H1 (cell line): ENCODE measurements at regions not wholly inside any gene's neighbourhood (a gene's known extent, or its start where the extent isn't known, plus 50 kb on each side); places are given as distances from the start of the nearest gene placed in this dataset.
"Not testable (repeated sequence)": the region's sequence is repeated elsewhere in the genome, so short reads cannot be mapped to it uniquely, and the experiment has no call there.

Experiments
- CTCF ChIA-PET: fragments of 300-600 bp; sonication (Branson Sonifier 250); formaldehyde crosslinking; loops from one replicate; lab custom pipeline; 2021; ENCODE audit not compliant: partially characterized antibody; lab: Charles Lee
- POLR2A ChIA-PET: fragments of 300-600 bp; sonication (Branson Sonifier 250); formaldehyde crosslinking; loops from one replicate; lab custom pipeline; 2021; ENCODE audit warnings: inconsistent platforms; ENCODE audit not compliant: partially characterized antibody; lab: Charles Lee
- DNase-seq, 2 experiments: peaks; one replicate each; pipeline versions ENCODE4 v3.0.0 to v3.0.0-alpha.2; 2010 to 2022; ENCODE audit warnings: low spot score in 2 of 2, low read depth in 1 of 2, mixed read lengths in 1 of 2
- FAIRE-seq: peaks from 2 replicates; lab custom pipeline; 2011; peaks lifted over from hg19 to GRCh38; lab: Jason Lieb, UNC
- H2AFZ ChIP-seq: 2 replicates; pipeline ENCODE4 v1.8.1; 2012; ENCODE audit warnings: low read length, inconsistent platforms
- H2AK5ac ChIP-seq: 2 replicates; pipeline ENCODE4 v1.6.1; 2013; ENCODE audit warnings: low read depth, low read length
- H2BK120ac ChIP-seq: replicated peaks from 2 replicates; pipeline ENCODE3; 2013; ENCODE audit warnings: low read depth, low read length, inconsistent platforms
- H2BK12ac ChIP-seq: 2 replicates; pipeline ENCODE4 v1.6.1; 2013; ENCODE audit warnings: low read depth, low read length
- H2BK15ac ChIP-seq: 2 replicates; pipeline ENCODE4 v1.6.1; 2013; ENCODE audit warnings: low read length
- H2BK20ac ChIP-seq: 2 replicates; pipeline ENCODE4 v1.6.1; 2013; ENCODE audit warnings: low read length
- H2BK5ac ChIP-seq: 2 replicates; pipeline ENCODE4 v1.6.1; 2013; ENCODE audit warnings: low read depth, low read length
- H3K14ac ChIP-seq: 2 replicates; pipeline ENCODE4 v1.6.1; 2013; ENCODE audit warnings: inconsistent platforms; ENCODE audit not compliant: insufficient read length
- H3K18ac ChIP-seq: 2 replicates; pipeline ENCODE4 v1.6.1; 2013; ENCODE audit warnings: low read length; ENCODE audit errors: extremely low read depth
- H3K23ac ChIP-seq: 2 replicates; pipeline ENCODE4 v1.6.1; 2013; ENCODE audit warnings: inconsistent platforms; ENCODE audit not compliant: insufficient read length
- H3K23me2 ChIP-seq: 2 replicates; pipeline ENCODE4 v1.6.1; 2013; ENCODE audit warnings: low read depth, low read length
- H3K27ac ChIP-seq: 2 replicates; pipeline ENCODE4 v1.6.1; 2011; ENCODE audit warnings: low read depth, low read length, inconsistent platforms
- H3K27me3 ChIP-seq, 4 experiments: replicated peaks in 1 of 4; 1 replicate in 1 of 4; 2 replicates in 3 of 4; pipeline versions ENCODE4 v1.6.1 to v1.8.1; 2011 to 2013; ENCODE audit warnings: low read length in 3 of 4, mild to moderate bottlenecking in 3 of 4, inconsistent platforms in 2 of 4, mixed read lengths in 2 of 4, moderate library complexity in 1 of 4; ENCODE audit not compliant: control insufficient read depth in 3 of 4, insufficient read depth in 3 of 4; ENCODE audit errors: extremely low read depth in 1 of 4
- H3K36me3 ChIP-seq, 4 experiments: 2 replicates each; pipeline versions ENCODE4 v1.6.1 to v1.8.1; 2011 to 2013; ENCODE audit warnings: mild to moderate bottlenecking in 4 of 4, low read length in 3 of 4, moderate library complexity in 2 of 4, control low read depth in 1 of 4, inconsistent platforms in 1 of 4; ENCODE audit not compliant: insufficient read depth in 4 of 4, control insufficient read depth in 2 of 4
- H3K4ac ChIP-seq: replicated peaks from 2 replicates; pipeline ENCODE3; 2013; ENCODE audit warnings: low read length, low read depth, mixed read lengths, inconsistent platforms; ENCODE audit not compliant: insufficient read length
- H3K4me1 ChIP-seq, 4 experiments: replicated peaks in 1 of 4; 1 replicate in 1 of 4; 2 replicates in 3 of 4; pipeline versions ENCODE4 v1.6.1 to v1.8.1; 2011 to 2013; ENCODE audit warnings: low read length in 3 of 4, inconsistent platforms in 2 of 4, mixed read lengths in 1 of 4; ENCODE audit not compliant: insufficient read depth in 4 of 4, control insufficient read depth in 3 of 4
- H3K4me2 ChIP-seq, 2 experiments: 2 replicates each; pipeline versions ENCODE4 v1.6.1 to v1.8.1; 2011 to 2013; ENCODE audit warnings: low read depth in 2 of 2, low read length in 2 of 2, control low read depth in 1 of 2, inconsistent platforms in 1 of 2, mild to moderate bottlenecking in 1 of 2; ENCODE audit not compliant: insufficient read depth in 1 of 2
- H3K4me3 ChIP-seq, 4 experiments: fragments of 200-600, 300-600 bp in 1 of 4; sonication (generic), shearing (Covaris generic), sonication (Bioruptor Twin) in 1 of 4; 2 replicates each; pipeline versions ENCODE4 v1.5.1 to v1.8.1; 2011 to 2016; ENCODE audit warnings: low read length in 4 of 4, low read depth in 3 of 4, control low read depth in 2 of 4, inconsistent platforms in 2 of 4, mild to moderate bottlenecking in 2 of 4, mixed read lengths in 1 of 4, moderate library complexity in 1 of 4; ENCODE audit not compliant: insufficient read depth in 2 of 4; ENCODE audit errors: extremely low read depth in 1 of 4
- H3K56ac ChIP-seq: replicated peaks from 2 replicates; pipeline ENCODE3; 2013; ENCODE audit warnings: low read depth, mild to moderate bottlenecking, mixed read lengths, low read length, inconsistent platforms; ENCODE audit not compliant: insufficient read length
- H3K79me1 ChIP-seq: 2 replicates; pipeline ENCODE4 v1.6.1; 2013; ENCODE audit warnings: low read depth, low read length, control low read depth
- H3K79me2 ChIP-seq, 2 experiments: 2 replicates each; pipeline versions ENCODE4 v1.6.1 to v1.8.1; 2012 to 2013; ENCODE audit warnings: low read length in 2 of 2, mild to moderate bottlenecking in 2 of 2, inconsistent platforms in 1 of 2; ENCODE audit not compliant: insufficient read depth in 2 of 2, control insufficient read depth in 1 of 2
- H3K9ac ChIP-seq, 4 experiments: replicated peaks in 1 of 4; 1 replicate in 1 of 4; 2 replicates in 3 of 4; pipeline versions ENCODE4 v1.6.1 to v1.8.1; 2011 to 2013; ENCODE audit warnings: low read depth in 3 of 4, low read length in 3 of 4, control low read depth in 2 of 4, mild to moderate bottlenecking in 2 of 4, moderate library complexity in 2 of 4, inconsistent platforms in 1 of 4; ENCODE audit errors: extremely low read depth in 1 of 4
- H3K9me3 ChIP-seq, 2 experiments: 2 replicates each; pipeline versions ENCODE4 v1.6.1 to v1.8.1; 2012 to 2013; ENCODE audit warnings: mild to moderate bottlenecking in 2 of 2, moderate library complexity in 2 of 2, control low read depth in 1 of 2, inconsistent platforms in 1 of 2, low read depth in 1 of 2, low read length in 1 of 2, mixed read lengths in 1 of 2; ENCODE audit not compliant: insufficient read depth in 2 of 2
- H4K20me1 ChIP-seq, 2 experiments: replicated peaks in 1 of 2; 2 replicates each; pipeline versions ENCODE3 to v1.8.1; 2011 to 2013; ENCODE audit warnings: inconsistent platforms in 2 of 2, low read length in 2 of 2, mild to moderate bottlenecking in 1 of 2; ENCODE audit not compliant: insufficient read depth in 2 of 2, control insufficient read depth in 1 of 2
- H4K5ac ChIP-seq: 2 replicates; pipeline ENCODE4 v1.6.1; 2013; ENCODE audit warnings: low read length, low read depth, mixed read lengths, inconsistent platforms; ENCODE audit not compliant: insufficient read length
- H4K8ac ChIP-seq: 2 replicates; pipeline ENCODE4 v1.8.0; 2013; ENCODE audit warnings: mild to moderate bottlenecking, moderate library complexity, low read length, inconsistent platforms; ENCODE audit not compliant: insufficient read depth; ENCODE audit errors: extremely low read depth
- H4K91ac ChIP-seq: replicated peaks from 2 replicates; pipeline ENCODE3; 2013; ENCODE audit warnings: low read length, mixed read lengths, inconsistent platforms; ENCODE audit not compliant: insufficient read length
- WGBS, 2 experiments: shearing (Covaris generic) in 1 of 2; methylation state at CpG; one replicate each; pipeline versions ENCODE4 v1.1.6 to v1.1.7; 2013 to 2015; ENCODE audit warnings: low lambda C conversion rate in 2 of 2, mixed read lengths in 2 of 2, inconsistent platforms in 1 of 2, low coverage in 1 of 2, missing lambda C conversion rate in 1 of 2; ENCODE audit not compliant: insufficient replicate concordance in 2 of 2, insufficient coverage in 1 of 2, insufficient read length in 1 of 2; ENCODE audit errors: extremely low coverage in 1 of 2, missing lambda C conversion rate in 1 of 2; 5-methylcytosine and 5-hydroxymethylcytosine counted together

DNA sequence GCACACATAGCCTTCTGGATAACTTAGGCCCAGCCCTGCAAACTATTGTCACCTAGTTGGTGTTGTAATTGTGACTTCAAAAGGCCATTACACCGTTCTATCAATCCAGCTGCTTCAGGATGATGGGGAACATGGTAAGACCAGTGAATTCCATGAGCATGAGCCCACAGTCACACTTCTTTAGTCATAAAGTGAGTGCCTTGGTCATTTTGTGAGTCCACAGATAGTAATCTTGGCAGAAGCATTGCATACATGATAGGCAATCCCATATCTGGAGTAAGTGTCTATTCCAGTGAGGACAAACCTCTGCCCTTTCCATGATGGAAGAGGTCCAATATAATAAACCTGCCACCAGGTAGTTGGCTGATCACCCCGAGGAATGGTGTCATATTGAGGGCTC, 94.5 kb upstream of the RAI14 start:
- FAIRE-seq, H2BK5ac ChIP-seq, H3K4me3 ChIP-seq, H4K91ac ChIP-seq, H3K14ac ChIP-seq, H3K79me1 ChIP-seq, H3K36me3 ChIP-seq, H3K56ac ChIP-seq, H3K23ac ChIP-seq, H2AFZ ChIP-seq, H3K27ac ChIP-seq, CTCF ChIA-PET, H4K20me1 ChIP-seq, DNase-seq, H3K18ac ChIP-seq, H3K9me3 ChIP-seq, H2BK120ac ChIP-seq, H3K4me2 ChIP-seq, H2BK15ac ChIP-seq, H4K5ac ChIP-seq, H3K23me2 ChIP-seq, H3K27me3 ChIP-seq, H2BK12ac ChIP-seq, H3K4ac ChIP-seq, H4K8ac ChIP-seq, H3K9ac ChIP-seq, POLR2A ChIA-PET, H2AK5ac ChIP-seq, H2BK20ac ChIP-seq, H3K79me2 ChIP-seq: not testable (repeated sequence)
- WGBS, 2 experiments, result 81% methylated on average over 2 of the region's 2 CpGs; no CpG with 5 or more reads in 1 of the 2 experiments
- H3K4me1 ChIP-seq, result peaks cover 0 to 10% (median 7%) of the 10 kb centered on the region in 4 experiments; a peak in 6 of 7 replicates
